AG08396 (cell line): ENCODE measurements at regions not wholly inside any gene's neighbourhood (a gene's known extent, or its start where the extent isn't known, plus 50 kb on each side); places are given as distances from the start of the nearest gene placed in this dataset.
"Not testable (repeated sequence)": the region's sequence is repeated elsewhere in the genome, so short reads cannot be mapped to it uniquely, and the experiment has no call there.

Experiments
- DNase-seq: peaks from one replicate; pipeline ENCODE4 v3.0.0; 2012; ENCODE audit warnings: low spot score, mixed read lengths

DNA sequence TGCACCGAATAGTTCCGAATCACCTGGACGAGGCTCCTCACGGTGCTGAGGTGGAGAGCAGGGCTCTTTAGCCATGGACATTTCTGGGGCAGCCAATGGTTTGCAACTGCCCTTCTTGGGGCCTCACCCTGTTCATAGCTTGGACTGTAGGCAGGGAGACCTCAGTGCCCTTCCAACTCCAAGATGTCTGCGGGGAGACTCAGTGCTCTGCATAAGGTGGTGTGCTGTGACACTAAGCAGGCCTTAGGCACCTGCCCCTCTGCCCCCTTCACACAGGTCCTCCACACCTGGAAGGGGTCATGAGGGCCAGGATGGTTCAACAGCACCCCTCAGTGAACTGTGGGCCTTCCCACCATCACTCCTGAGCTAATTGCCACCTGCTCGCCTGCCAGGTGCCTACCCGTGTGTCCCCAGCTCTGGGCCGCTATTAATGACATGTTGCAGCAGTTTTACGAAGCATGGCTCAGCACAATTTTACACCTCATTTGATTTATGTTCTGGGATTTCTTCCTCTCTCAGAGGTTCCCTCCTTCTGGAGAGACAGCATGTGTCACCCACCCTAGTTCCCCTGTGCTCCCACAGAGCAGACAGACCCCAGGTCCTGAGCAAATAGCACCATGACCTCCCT lies 101.2 kb upstream of the SMAD3 start:
- no peak for DNase-seq

- no peak for DNase-seq
Observed at GRCh38 chr15:66964791-66965190, 100.6 kb upstream of the SMAD3 start.

DNA sequence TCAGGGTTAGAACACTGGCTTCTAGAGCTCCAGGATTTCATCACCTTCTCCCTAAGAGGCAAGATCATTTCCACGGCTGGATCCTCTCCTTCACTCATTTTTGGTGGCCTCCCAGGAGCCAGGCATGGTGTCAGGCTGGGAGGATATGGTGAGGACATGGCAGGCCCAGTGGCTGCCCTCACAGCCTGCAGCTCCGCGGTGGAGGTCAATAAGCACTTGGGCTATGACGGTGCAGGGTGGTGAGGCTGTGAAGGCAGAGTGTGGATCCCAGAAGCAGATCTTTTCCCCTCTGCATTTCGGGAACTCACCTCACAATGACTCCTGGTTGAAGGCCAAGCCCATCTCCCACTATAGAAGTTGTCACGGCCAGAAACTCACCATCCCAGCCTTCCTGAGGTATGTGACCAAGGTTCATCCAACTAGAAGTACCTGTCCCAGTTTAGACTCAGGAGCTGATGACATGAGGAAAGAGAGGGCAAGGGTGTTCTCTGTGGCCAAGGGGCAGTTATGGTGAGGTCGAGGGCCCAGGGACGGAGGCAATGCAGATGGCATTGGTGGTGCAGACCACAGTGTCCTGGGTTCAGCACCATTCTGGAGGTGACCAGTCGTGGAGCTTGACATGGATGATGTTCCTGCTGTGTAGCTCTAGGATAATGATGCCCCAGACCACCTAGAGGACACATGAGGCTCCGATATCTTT lies 100.1 kb upstream of the SMAD3 start:
- DNase-seq = no peak

GRCh38 chr15:66966256-66966655 lies 99.1 kb upstream of the SMAD3 start:
- no peak for DNase-seq

GRCh38 chr15:66968806-66969596 lies 96.4 kb upstream of the SMAD3 start:
- DNase-seq = no peak

DNA sequence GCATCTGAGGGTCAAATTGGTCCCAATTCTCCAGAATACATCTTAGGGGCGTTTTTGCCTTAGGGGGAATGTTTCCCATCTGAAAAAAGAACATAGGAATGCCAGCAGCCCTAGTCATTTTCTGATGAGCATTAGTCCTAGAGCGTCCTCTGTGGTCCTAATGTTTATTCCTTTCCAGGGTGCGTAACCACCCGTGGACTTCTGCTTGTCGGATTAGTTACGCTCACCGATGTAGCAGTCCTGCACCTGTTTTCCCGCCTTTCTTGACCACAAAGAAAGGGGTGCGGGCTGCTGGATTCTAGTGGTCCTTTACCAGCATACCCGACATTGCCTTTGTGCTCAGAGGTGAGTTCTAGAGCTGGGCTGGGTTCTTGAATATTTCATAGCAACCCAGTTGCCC lies 91.3 kb upstream of the SMAD3 start:
- DNase-seq = not testable (repeated sequence)

DNA sequence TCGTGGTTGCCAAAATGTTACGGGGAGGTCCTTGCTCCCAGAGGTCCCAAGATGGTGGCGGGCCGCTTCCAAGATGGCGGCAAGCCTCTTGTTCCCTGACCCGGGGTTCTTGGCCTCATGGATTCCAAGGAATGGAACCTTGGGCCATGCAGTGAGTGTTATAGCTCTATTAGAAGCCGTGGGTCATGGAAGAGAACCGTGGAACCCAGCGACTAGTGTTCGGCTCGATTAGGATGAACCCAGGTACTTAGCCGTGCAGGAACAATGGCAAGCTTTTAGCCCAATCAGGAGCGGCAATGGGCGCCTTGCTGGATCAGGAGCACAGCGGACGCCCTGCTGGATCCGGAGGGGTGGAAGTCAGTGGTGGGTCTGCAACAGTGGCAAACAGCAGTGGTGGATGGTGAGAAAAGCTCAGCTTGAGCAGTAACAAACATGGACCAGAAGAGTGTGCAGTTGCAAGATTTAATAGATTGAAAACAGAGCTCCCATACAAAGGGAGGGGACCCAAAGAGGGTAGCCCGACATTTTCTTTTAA lies 89.2 kb upstream of the SMAD3 start:
- DNase-seq = not testable (repeated sequence)

DNA sequence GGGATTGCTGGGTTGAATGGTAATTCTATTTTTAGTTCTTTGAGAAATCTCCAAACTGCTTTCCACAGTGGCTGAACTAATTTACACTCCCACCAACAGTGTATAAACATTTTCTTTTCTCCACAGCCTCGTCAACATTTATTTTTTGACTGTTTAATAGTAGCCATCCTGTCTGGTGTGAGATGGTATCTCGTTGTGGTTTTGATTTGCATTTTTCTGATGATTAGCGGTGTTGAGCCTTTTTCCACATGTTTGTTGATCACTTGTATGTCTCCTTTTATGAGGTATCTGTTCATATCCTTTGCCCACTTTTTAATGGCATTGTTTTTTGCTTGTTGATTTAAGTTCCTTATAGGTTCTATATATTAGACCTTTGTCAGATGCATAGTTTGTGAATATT lies 85.1 kb upstream of the SMAD3 start:
- not testable (repeated sequence) for DNase-seq

DNA sequence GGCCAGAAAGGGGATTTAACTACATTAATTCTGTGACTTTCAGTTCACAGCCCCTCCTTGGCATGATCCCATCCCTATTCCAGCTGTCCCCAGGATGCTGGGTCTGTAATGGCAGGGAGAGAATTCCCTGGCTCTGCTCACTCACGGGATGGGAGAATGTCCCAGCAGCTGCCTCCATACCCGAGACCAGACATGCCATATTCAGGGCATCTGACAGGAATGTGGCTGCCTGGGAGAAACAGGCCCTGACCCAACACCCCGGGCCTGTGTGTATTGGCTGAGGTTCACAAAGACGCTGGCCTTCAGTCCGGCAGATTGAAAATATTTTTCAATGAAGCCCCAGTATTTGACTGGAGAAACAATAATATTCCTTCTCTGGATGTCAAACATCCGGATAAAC lies 83.6 kb upstream of the SMAD3 start:
- no peak for DNase-seq

DNA sequence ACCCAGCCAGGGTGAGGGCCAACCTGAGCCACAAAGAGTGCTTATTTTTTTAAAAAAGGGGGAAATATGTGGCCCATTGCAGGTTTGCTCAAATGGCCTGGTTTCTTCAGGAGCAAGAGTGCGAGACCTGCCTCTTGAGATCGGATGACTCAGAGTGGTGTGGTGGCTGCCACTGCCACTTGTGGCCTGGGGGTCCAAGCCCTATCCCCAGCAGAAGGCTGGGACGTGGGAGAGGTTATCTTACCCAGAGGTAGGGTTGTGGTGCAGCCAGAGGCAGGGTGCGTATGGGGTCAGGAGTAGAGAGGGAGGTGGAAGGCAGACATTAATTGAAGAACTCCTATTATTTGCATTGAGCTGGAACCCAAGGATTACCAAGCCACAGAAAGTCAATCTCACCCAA lies 83.2 kb upstream of the SMAD3 start:
- no peak for DNase-seq

- no peak for DNase-seq
Observed at GRCh38 chr15:66982816-66983215, 82.6 kb upstream of the SMAD3 start.

DNA sequence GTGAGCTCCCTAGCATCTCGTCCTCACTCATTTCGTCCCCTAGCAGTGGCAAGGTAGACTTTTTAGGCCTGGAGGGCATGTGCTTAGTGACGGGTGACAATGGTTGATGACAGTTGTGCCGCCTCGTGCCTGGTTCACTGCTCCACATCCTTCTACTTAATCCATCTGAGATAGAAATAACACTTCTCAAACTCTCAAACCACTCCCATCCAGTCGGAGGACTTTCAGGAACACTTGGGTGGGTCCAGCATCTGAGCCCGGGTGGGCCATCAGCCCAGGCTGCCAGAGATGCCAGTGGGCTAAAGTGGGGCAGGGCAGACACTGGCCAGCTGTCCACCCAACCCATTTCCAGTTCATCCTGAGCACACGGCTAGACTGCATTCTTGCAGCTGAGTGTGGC lies 79.7 kb upstream of the SMAD3 start:
- DNase-seq = no peak

GRCh38 chr15:66986951-66987350 lies 78.5 kb upstream of the SMAD3 start:
- DNase-seq = no peak

DNA sequence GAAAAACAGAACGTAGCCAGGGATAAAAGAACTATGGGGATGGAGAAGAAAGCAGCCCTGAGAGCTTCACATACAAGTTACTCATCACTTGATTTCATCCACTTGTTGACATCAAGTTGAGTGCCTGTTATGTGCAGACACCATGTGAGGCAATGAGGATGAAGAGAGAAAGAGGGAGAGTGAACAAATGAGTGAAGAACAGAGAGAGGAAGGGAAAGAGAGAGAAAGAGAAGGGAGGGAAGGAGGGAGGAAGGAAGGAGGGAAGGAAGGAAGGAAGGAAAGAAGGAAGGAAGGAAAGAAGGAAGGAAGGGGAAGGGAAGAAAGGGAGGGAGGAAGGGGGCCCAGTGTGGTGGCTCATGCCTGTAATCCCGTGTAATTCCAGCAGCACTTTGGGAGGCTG lies 72.3 kb upstream of the SMAD3 start:
- no peak for DNase-seq

- DNase-seq = no peak
Observed at GRCh38 chr15:66993874-66994696, 71.3 kb upstream of the SMAD3 start.

GRCh38 chr15:66994927-66995656 lies 70.3 kb upstream of the SMAD3 start:
- DNase-seq = peak; percentile 45

GRCh38 chr15:66996094-66996493 lies 69.3 kb upstream of the SMAD3 start:
- no peak for DNase-seq

DNA sequence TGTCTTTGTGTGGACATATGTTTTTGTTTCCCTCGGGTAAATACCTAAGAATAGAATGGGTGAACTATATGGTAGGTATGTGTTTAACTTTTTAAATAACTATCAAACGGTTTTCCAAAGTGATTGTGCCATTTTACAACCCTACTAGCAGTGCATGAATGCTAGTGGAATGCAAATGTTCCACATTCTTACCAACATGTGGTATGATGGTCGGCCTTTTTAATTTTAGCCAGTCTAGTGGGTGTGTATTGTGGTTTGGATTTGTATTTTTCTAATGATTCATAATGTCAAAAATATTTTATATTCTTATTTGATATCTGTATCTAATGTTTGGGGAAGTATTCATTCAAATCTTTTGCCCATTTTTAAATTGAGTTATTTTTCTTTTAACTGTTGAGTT lies 68.2 kb upstream of the SMAD3 start:
- DNase-seq = peak; percentile 76

DNA sequence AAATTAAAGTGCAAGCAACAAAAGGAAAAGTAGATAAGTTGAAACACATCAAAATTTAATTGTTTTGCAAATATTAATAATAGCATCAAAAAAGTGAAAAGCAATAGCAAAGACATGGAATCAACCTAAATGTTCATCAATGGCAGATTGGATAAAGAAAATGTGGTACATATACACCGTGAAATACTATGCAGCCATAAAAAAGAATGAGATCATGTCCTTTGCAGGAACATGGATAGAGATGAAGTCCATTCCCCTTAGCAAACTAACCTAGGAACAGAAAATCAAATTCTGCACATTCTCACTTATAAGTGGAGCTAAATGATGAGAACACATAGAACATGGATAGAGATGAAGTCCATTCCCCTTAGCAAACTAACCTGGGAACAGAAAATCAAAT lies 67.2 kb upstream of the SMAD3 start:
- not testable (repeated sequence) for DNase-seq

DNA sequence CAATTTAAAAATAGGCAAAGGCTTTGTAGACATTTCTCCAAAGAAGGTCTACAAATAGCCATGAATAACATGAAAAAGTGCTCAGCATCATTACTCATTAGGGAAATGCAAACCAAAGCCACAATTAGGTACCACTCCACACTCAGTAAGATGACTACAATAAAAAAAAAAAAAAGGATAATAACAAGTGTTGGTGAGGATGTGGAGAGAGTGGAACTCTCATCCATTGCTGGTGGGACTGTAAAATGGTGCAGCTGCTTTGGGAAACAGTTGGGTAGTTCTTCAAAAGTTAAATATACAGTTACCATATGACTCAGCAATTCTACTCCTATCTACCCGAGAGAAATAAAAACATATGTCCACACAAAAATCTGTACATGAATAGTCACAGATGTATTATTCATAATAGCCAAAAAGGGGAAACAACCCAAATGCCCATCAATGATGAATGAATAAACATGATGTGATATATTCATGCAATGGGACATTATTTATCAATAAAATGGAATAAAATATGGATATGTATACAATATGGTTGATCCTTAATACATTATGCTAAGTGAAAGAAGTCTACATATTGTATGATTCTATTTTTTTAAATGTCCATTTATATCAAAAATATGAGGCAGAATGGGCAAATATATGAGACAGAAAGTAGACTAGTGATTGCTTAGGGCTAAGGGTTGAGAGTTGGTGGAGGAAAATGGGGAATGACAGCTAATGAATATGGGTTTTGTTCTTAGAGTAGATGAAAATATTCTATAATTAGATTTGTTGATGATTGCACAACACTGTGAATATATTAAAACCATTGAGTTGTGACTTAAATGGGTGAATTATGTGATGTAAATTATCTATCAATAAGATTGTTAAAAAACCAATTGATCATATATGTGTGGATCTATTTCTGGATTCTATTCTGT lies 66.1 kb upstream of the SMAD3 start:
- no peak for DNase-seq
